ENCODE measurements at regions not wholly inside any gene's neighbourhood (a gene's known extent, or its start where the extent isn't known, plus 50 kb on each side); places are given as distances from the start of the nearest gene placed in this dataset.

- no peaks in the 10 kb centered on the region for H3K9me3 ChIP-seq (ENCODE audit: control extremely low read depth in 1 of 3, control insufficient read depth in 2 of 3, insufficient read depth in 1 of 3, low read length in 2 of 3)
- no CpG with 5 or more reads among the region's 1 CpG for WGBS (ENCODE audit: insufficient coverage)
- H3K4me3 ChIP-seq (ENCODE audit: control extremely low read depth in 1 of 5, extremely low read depth in 1 of 5, insufficient read depth in 1 of 5, low read depth in 2 of 5, low read length in 4 of 5), result no peak overlapping the region
- no peaks in the 10 kb centered on the region for H3K36me3 ChIP-seq (replicated peaks in 1 of 2; ENCODE audit: control extremely low read depth in 1 of 2, control insufficient read depth in 1 of 2, extremely low read depth in 1 of 2, insufficient read depth in 2 of 2, low read length in 1 of 2)
- no peaks in the 10 kb centered on the region for H4K20me1 ChIP-seq (ENCODE audit: control insufficient read depth, insufficient read depth, low read length, poor library complexity, severe bottlenecking)
- H3K27ac ChIP-seq (ENCODE audit: low read length in 2 of 2), result no peak overlapping the region
- intact Hi-C loops (cut with micrococcal nuclease), result no loop called here
- H3K4me3 Mint-ChIP-seq, result no peak overlapping the region
- H3K79me2 ChIP-seq (ENCODE audit: control insufficient read depth, insufficient read depth, low read length), result no peaks in the 10 kb centered on the region
- DNase-seq (no peak), ATAC-seq (ENCODE audit: low read depth) (no peak)
- H3K27ac Mint-ChIP-seq, result no peak overlapping the region
- no peak overlapping the region for H3K4me2 ChIP-seq (replicated peaks; ENCODE audit: low read depth, low read length, poor library complexity, severe bottlenecking)
- no peak overlapping the region for H3K9ac ChIP-seq (ENCODE audit: low read length)
- H3K27me3 Mint-ChIP-seq, result no peaks in the 10 kb centered on the region
- POLR2A ChIA-PET, result no interaction called here
- no peak overlapping the region for H2AFZ ChIP-seq (ENCODE audit: insufficient read depth, low read depth, low read length, poor library complexity, severe bottlenecking)
- CTCF ChIA-PET, result no interaction called here
- H3K4me1 Mint-ChIP-seq, result no peaks in the 10 kb centered on the region
- no peaks in the 10 kb centered on the region for H3K9me3 Mint-ChIP-seq (ENCODE audit: insufficient read depth)
- H3K4me1 ChIP-seq (ENCODE audit: control insufficient read depth in 2 of 2, insufficient read depth in 2 of 2, low read length in 2 of 2), result no peaks in the 10 kb centered on the region
- no peak for TF ChIP-seq CTCF (IDR thresholded peaks at IDR 0.05)
- TF ChIP-seq EZH2 (IDR thresholded peaks at IDR 0.05; ENCODE audit: borderline replicate concordance, insufficient read depth, low read depth, low read length, poor library complexity, severe bottlenecking), result no peak
- H3K27me3 ChIP-seq (replicated peaks in 1 of 4; ENCODE audit: control extremely low read depth in 1 of 4, control insufficient read depth in 3 of 4, insufficient read depth in 4 of 4, low read length in 3 of 4), result no peaks in the 10 kb centered on the region
Observed at GRCh38 chr2:198706476-198707082, 751.2 kb downstream of the SATB2 start.

GRCh38 chr2:198703281-198703680, 754.5 kb downstream of the SATB2 start:
- H3K27ac Mint-ChIP-seq, result no peak overlapping the region
- H3K9me3 Mint-ChIP-seq (ENCODE audit: insufficient read depth), result no peaks in the 10 kb centered on the region
- H3K27me3 Mint-ChIP-seq, result no peaks in the 10 kb centered on the region
- H3K4me1 Mint-ChIP-seq, result no peaks in the 10 kb centered on the region
- no peaks in the 10 kb centered on the region for H4K20me1 ChIP-seq (ENCODE audit: control insufficient read depth, insufficient read depth, low read length, poor library complexity, severe bottlenecking)
- intact Hi-C loops (cut with micrococcal nuclease), result no loop called here
- DNase-seq (no peak), ATAC-seq (ENCODE audit: low read depth) (no peak)
- CTCF ChIA-PET, result no interaction called here
- H2AFZ ChIP-seq (ENCODE audit: insufficient read depth, low read depth, low read length, poor library complexity, severe bottlenecking), result no peak overlapping the region
- no peaks in the 10 kb centered on the region for H3K4me1 ChIP-seq (ENCODE audit: control insufficient read depth in 2 of 2, insufficient read depth in 2 of 2, low read length in 2 of 2)
- H3K27me3 ChIP-seq (replicated peaks in 1 of 4; ENCODE audit: control extremely low read depth in 1 of 4, control insufficient read depth in 3 of 4, insufficient read depth in 4 of 4, low read length in 3 of 4), result no peaks in the 10 kb centered on the region
- H3K9ac ChIP-seq (ENCODE audit: low read length), result no peak overlapping the region
- TF ChIP-seq CTCF (IDR thresholded peaks at IDR 0.05) (no peak), EZH2 (IDR thresholded peaks at IDR 0.05; ENCODE audit: borderline replicate concordance, insufficient read depth, low read depth, low read length, poor library complexity, severe bottlenecking) (no peak)
- no peak overlapping the region for H3K4me2 ChIP-seq (replicated peaks; ENCODE audit: low read depth, low read length, poor library complexity, severe bottlenecking)
- POLR2A ChIA-PET, result no interaction called here
- no peaks in the 10 kb centered on the region for H3K79me2 ChIP-seq (ENCODE audit: control insufficient read depth, insufficient read depth, low read length)
- H3K9me3 ChIP-seq (ENCODE audit: control extremely low read depth in 1 of 3, control insufficient read depth in 2 of 3, insufficient read depth in 1 of 3, low read length in 2 of 3), result no peaks in the 10 kb centered on the region
- no peak overlapping the region for H3K27ac ChIP-seq (ENCODE audit: low read length in 2 of 2)
- no peak overlapping the region for H3K4me3 Mint-ChIP-seq
- no peaks in the 10 kb centered on the region for H3K36me3 ChIP-seq (replicated peaks in 1 of 2; ENCODE audit: control extremely low read depth in 1 of 2, control insufficient read depth in 1 of 2, extremely low read depth in 1 of 2, insufficient read depth in 2 of 2, low read length in 1 of 2)
- no peak overlapping the region for H3K4me3 ChIP-seq (ENCODE audit: control extremely low read depth in 1 of 5, extremely low read depth in 1 of 5, insufficient read depth in 1 of 5, low read depth in 2 of 5, low read length in 4 of 5)
